ENCODE measurements at regions not wholly inside any gene's neighbourhood (a gene's known extent, or its start where the extent isn't known, plus 50 kb on each side); places are given as distances from the start of the nearest gene placed in this dataset.

DNA sequence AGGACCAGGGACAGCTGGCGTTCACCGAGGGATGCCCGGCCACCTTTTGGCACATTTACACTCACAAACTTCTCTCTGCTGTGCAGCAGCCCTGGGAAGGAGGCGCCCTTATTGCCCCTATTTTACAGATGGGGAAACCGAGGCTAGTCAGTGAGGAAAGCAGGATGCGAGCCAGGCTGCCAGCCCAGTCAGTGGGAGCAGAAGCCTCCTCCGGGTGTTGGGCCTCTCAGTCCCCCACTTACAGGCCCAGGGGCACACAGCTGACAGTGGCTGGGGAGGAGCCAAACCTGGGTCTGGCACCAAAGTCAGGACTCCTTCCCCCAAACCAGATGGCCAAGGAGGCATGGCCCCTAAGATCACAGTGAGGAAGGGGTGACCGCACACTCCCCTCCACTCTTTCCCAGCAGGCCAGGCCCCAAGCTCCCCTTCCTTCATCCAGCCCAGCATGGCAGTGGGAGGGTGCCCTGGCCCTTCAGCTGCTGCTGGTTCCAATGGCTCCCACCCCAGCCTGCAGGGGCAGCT lies 121.4 kb upstream of the ANO1 start:
- TF ChIP-seq, protein P1, sequence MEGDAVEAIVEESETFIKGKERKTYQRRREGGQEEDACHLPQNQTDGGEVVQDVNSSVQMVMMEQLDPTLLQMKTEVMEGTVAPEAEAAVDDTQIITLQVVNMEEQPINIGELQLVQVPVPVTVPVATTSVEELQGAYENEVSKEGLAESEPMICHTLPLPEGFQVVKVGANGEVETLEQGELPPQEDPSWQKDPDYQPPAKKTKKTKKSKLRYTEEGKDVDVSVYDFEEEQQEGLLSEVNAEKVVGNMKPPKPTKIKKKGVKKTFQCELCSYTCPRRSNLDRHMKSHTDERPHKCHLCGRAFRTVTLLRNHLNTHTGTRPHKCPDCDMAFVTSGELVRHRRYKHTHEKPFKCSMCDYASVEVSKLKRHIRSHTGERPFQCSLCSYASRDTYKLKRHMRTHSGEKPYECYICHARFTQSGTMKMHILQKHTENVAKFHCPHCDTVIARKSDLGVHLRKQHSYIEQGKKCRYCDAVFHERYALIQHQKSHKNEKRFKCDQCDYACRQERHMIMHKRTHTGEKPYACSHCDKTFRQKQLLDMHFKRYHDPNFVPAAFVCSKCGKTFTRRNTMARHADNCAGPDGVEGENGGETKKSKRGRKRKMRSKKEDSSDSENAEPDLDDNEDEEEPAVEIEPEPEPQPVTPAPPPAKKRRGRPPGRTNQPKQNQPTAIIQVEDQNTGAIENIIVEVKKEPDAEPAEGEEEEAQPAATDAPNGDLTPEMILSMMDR (IDR thresholded peaks at IDR 0.05): no peak
- TF ChIP-seq POLR2A (IDR thresholded peaks at IDR 0.05): no peak
- TF ChIP-seq POLR2AphosphoS5 (IDR thresholded peaks at IDR 0.05): no peak
- no peak for TF ChIP-seq EP300 (IDR thresholded peaks at IDR 0.05; ENCODE audit: low read depth)
